ENCODE measurements at regions not wholly inside any gene's neighbourhood (a gene's known extent, or its start where the extent isn't known, plus 50 kb on each side); places are given as distances from the start of the nearest gene placed in this dataset.
"Not testable (repeated sequence)": the region's sequence is repeated elsewhere in the genome, so short reads cannot be mapped to it uniquely, and the experiment has no call there.

GRCh38 chr2:51789918-51790317 lies 758.0 kb upstream of the NRXN1 start:
- Histone ChIP-seq H3K27me3 (no peaks in the 10 kb centered on the region), H3K27ac (no peak overlapping the region), H3K4me1 (no peaks in the 10 kb centered on the region), H3K36me3 (no peaks in the 10 kb centered on the region), H3K4me3 (no peak overlapping the region), H3K9me3 (no peaks in the 10 kb centered on the region)
- in situ Hi-C loops (cut with MboI; ENCODE audit: low pct_ligation_motif_present in 1 of 4, low pct_unique_long_range_greater_than_20kb in 1 of 4, low sequenced_read_pairs in 3 of 4), result no loop called here
- no peak for DNase-seq
- intact Hi-C loops (cut with DNase I; ENCODE audit: low total_unique reads), result loop anchor here (2.0 kb wide), 1 partner anchor 25 kb away; no protein-coding TSS in a partner anchor
- TF ChIP-seq CTCF (IDR thresholded peaks at IDR 0.05) (no peak), POLR2AphosphoS5 (IDR thresholded peaks at IDR 0.05) (no peak), EP300 (IDR thresholded peaks at IDR 0.05; ENCODE audit: low read depth) (no peak), POLR2A (IDR thresholded peaks at IDR 0.05) (no peak)
- WGBS, 2 donors (ENCODE audit: low coverage in 1 of 2), result 67 to 73% methylated on average over 2 of the region's 2 CpGs

- H3K9me3 ChIP-seq, result no peaks in the 10 kb centered on the region
- in situ Hi-C loops (cut with MboI; ENCODE audit: low pct_ligation_motif_present in 1 of 4, low pct_unique_long_range_greater_than_20kb in 1 of 4, low sequenced_read_pairs in 3 of 4) (no loop called here), intact Hi-C loops (cut with DNase I; ENCODE audit: low total_unique reads) (no loop called here)
- 70 to 83% methylated on average over 4 to 6 of the region's 6 CpGs for WGBS, 2 donors (ENCODE audit: low coverage in 1 of 2)
- DNase-seq, result no peak
- no peak overlapping the region for H3K27ac ChIP-seq
- H3K27me3 ChIP-seq, result no peaks in the 10 kb centered on the region
- TF ChIP-seq POLR2AphosphoS5 (IDR thresholded peaks at IDR 0.05) (no peak), CTCF (IDR thresholded peaks at IDR 0.05) (no peak), EP300 (IDR thresholded peaks at IDR 0.05; ENCODE audit: low read depth) (no peak), POLR2A (IDR thresholded peaks at IDR 0.05) (no peak)
- no peak overlapping the region for H3K4me3 ChIP-seq
- no peaks in the 10 kb centered on the region for H3K4me1 ChIP-seq
- H3K36me3 ChIP-seq, result no peaks in the 10 kb centered on the region
Measured at GRCh38 chr2:51782921-51783765, 751.2 kb upstream of the NRXN1 start.

GRCh38 chr2:51781691-51782090 lies 749.8 kb upstream of the NRXN1 start:
- H3K4me3 ChIP-seq, result no peak overlapping the region
- no peak for DNase-seq
- H3K27ac ChIP-seq, result no peak overlapping the region
- in situ Hi-C loops (cut with MboI; ENCODE audit: low pct_ligation_motif_present in 1 of 4, low pct_unique_long_range_greater_than_20kb in 1 of 4, low sequenced_read_pairs in 3 of 4), result no loop called here
- TF ChIP-seq POLR2AphosphoS5 (IDR thresholded peaks at IDR 0.05), result no peak
- TF ChIP-seq CTCF (IDR thresholded peaks at IDR 0.05), result no peak
- TF ChIP-seq POLR2A (IDR thresholded peaks at IDR 0.05), result no peak
- no peak for TF ChIP-seq EP300 (IDR thresholded peaks at IDR 0.05; ENCODE audit: low read depth)
- intact Hi-C loops (cut with DNase I; ENCODE audit: low total_unique reads), result no loop called here
- no peaks in the 10 kb centered on the region for H3K36me3 ChIP-seq
- H3K4me1 ChIP-seq, result no peaks in the 10 kb centered on the region
- H3K9me3 ChIP-seq, result no peaks in the 10 kb centered on the region
- WGBS, 2 donors (ENCODE audit: low coverage in 1 of 2), result 79 to 83% methylated on average over 4 of the region's 4 CpGs
- H3K27me3 ChIP-seq, result no peaks in the 10 kb centered on the region

GRCh38 chr2:51780353-51780752 lies 748.4 kb upstream of the NRXN1 start:
- Histone ChIP-seq H3K4me1 (no peaks in the 10 kb centered on the region), H3K27ac (no peak overlapping the region), H3K4me3 (no peak overlapping the region), H3K9me3 (no peaks in the 10 kb centered on the region), H3K36me3 (no peaks in the 10 kb centered on the region), H3K27me3 (no peaks in the 10 kb centered on the region)
- TF ChIP-seq POLR2A (IDR thresholded peaks at IDR 0.05), result no peak
- no peak for TF ChIP-seq POLR2AphosphoS5 (IDR thresholded peaks at IDR 0.05)
- no peak for TF ChIP-seq CTCF (IDR thresholded peaks at IDR 0.05)
- TF ChIP-seq EP300 (IDR thresholded peaks at IDR 0.05; ENCODE audit: low read depth), result no peak
- intact Hi-C loops (cut with DNase I; ENCODE audit: low total_unique reads), result no loop called here
- no peak for DNase-seq
- in situ Hi-C loops (cut with MboI; ENCODE audit: low pct_ligation_motif_present in 1 of 4, low pct_unique_long_range_greater_than_20kb in 1 of 4, low sequenced_read_pairs in 3 of 4), result no loop called here
- WGBS, 2 donors (ENCODE audit: low coverage in 1 of 2), result 93% methylated on average over 25 of the region's 26 CpGs; no CpG with 5 or more reads in 1 of the 2 donors

- H3K36me3 ChIP-seq; H3K4me3 ChIP-seq; H3K27ac ChIP-seq; H3K4me1 ChIP-seq; DNase-seq; intact Hi-C loops (cut with DNase I; ENCODE audit: low total_unique reads); in situ Hi-C loops (cut with MboI; ENCODE audit: low pct_ligation_motif_present in 1 of 4, low pct_unique_long_range_greater_than_20kb in 1 of 4, low sequenced_read_pairs in 3 of 4); H3K27me3 ChIP-seq; H3K9me3 ChIP-seq: not testable (repeated sequence)
- 93% methylated on average over 7 of the region's 7 CpGs; no CpG with 5 or more reads in 1 of the 2 donors for WGBS, 2 donors (ENCODE audit: low coverage in 1 of 2)
Measured at GRCh38 chr2:51779723-51780122, 747.8 kb upstream of the NRXN1 start.

All from transverse colon (tissue), 4 donors.